HCT116 (cell line): ENCODE measurements at regions not wholly inside any gene's neighbourhood (a gene's known extent, or its start where the extent isn't known, plus 50 kb on each side); places are given as distances from the start of the nearest gene placed in this dataset.
"Not testable (repeated sequence)": the region's sequence is repeated elsewhere in the genome, so short reads cannot be mapped to it uniquely, and the experiment has no call there.

Source experiments
- ATAC-seq: fragments of 200-7000 bp; cut with Tn5 transposase; 2 replicates; pipeline ENCODE4 v1.9.1; 2020; ENCODE audit warnings: mild to moderate bottlenecking, moderate library complexity
- BruUV-seq: library from RNA; stranded (reverse); fragments of 400-500 nt; replicated peaks from 2 replicates; lab custom pipeline; 2021; lab: Mats Ljungman, UMichigan
- CTCF ChIA-PET: fragments of 300-600 bp; sonication (Branson Sonifier 250); formaldehyde crosslinking; loops from one replicate; lab custom pipeline; 2021; ENCODE audit warnings: antibody characterized with exemption; lab: Charles Lee
- POLR2A ChIA-PET: fragments of 300-600, 350-600 bp; sonication (Branson Sonifier 250); formaldehyde crosslinking; loops from one replicate; lab custom pipeline; 2021; ENCODE audit warnings: antibody characterized with exemption; lab: Charles Lee
- RAD21 ChIA-PET, 2 experiments: fragments of 300-600 bp; sonication (Branson Sonifier 250); formaldehyde crosslinking; loops; one replicate each; lab custom pipeline; 2023; ENCODE audit warnings: low total read pairs in 2 of 2; ENCODE audit not compliant: uncharacterized antibody in 2 of 2, unreplicated experiment in 2 of 2, low non-redundant PET in 1 of 2; lab: Charles Lee
- DNase-seq: peaks from one replicate; pipeline ENCODE4 v3.0.0-alpha.2; 2010; ENCODE audit warnings: low read depth, low spot score
- H2AFZ ChIP-seq: fragments of 200-600 bp; shearing (Covaris generic), sonication (generic); 2 replicates; pipeline ENCODE4 v1.6.1; 2017; ENCODE audit warnings: low read depth, mixed run types, mixed read lengths, antibody characterized with exemption, low read length; ENCODE audit not compliant: poor library complexity, severe bottlenecking
- H3K27ac ChIP-seq: 2 replicates; pipeline ENCODE4 v1.5.1; 2012; ENCODE audit warnings: low read depth, low read length
- H3K27me3 ChIP-seq: fragments of 200-600 bp; sonication (generic); 2 replicates; pipeline ENCODE4 v1.6.1; 2016; ENCODE audit warnings: mixed run types, low read length, mixed read lengths; ENCODE audit not compliant: insufficient read depth
- H3K36me3 ChIP-seq, 2 experiments: fragments of 200-500 bp in 1 of 2; fragments of 200-600 bp in 1 of 2; sonication (Bioruptor generic) in 1 of 2; sonication (generic) in 1 of 2; 2 replicates each; pipeline versions ENCODE4 v1.5.1 to v1.6.1; 2014 to 2016; ENCODE audit warnings: low read length in 2 of 2, inconsistent platforms in 1 of 2, mixed read lengths in 1 of 2, mixed run types in 1 of 2; ENCODE audit not compliant: insufficient read depth in 2 of 2, control insufficient read depth in 1 of 2
- H3K4me1 ChIP-seq, 2 experiments: fragments of 200-600 bp in 1 of 2; sonication (generic) in 1 of 2; 2 replicates each; pipeline versions ENCODE4 v1.5.1 to v1.6.1; 2012 to 2017; ENCODE audit warnings: low read length in 2 of 2, inconsistent platforms in 1 of 2, mild to moderate bottlenecking in 1 of 2, mixed read lengths in 1 of 2, mixed run types in 1 of 2, moderate library complexity in 1 of 2; ENCODE audit not compliant: insufficient read depth in 2 of 2, control insufficient read depth in 1 of 2
- H3K4me2 ChIP-seq: fragments of 200-600 bp; sonication (generic); 2 replicates; pipeline ENCODE4 v1.6.1; 2017; ENCODE audit warnings: mixed run types, low read length, mixed read lengths
- H3K4me3 ChIP-seq, 2 experiments: fragments of 200-600 bp in 1 of 2; sonication (generic) in 1 of 2; replicated peaks in 1 of 2; 2 replicates each; pipeline ENCODE4 v1.5.1; 2011 to 2016; ENCODE audit warnings: low read length in 2 of 2, control low read depth in 1 of 2, low read depth in 1 of 2, mild to moderate bottlenecking in 1 of 2, mixed read lengths in 1 of 2, mixed run types in 1 of 2
- H3K79me2 ChIP-seq: fragments of 200-600 bp; sonication (generic); 2 replicates; pipeline ENCODE4 v1.6.1; 2017; ENCODE audit warnings: mild to moderate bottlenecking, mixed run types, low read length, moderate library complexity, mixed read lengths; ENCODE audit not compliant: insufficient read depth
- H3K9ac ChIP-seq: fragments of 200-600 bp; sonication (generic); 2 replicates; pipeline ENCODE4 v1.6.1; 2016; ENCODE audit warnings: low read length, mixed read lengths
- H3K9me2 ChIP-seq: fragments of 200-600 bp; sonication (generic), shearing (Covaris generic); 2 replicates; pipeline ENCODE4 v1.6.1; 2017; ENCODE audit warnings: mixed run types, mild to moderate bottlenecking, moderate library complexity; ENCODE audit not compliant: insufficient read depth
- H3K9me3 ChIP-seq, 2 experiments: fragments of 200-500 bp in 1 of 2; fragments of 200-600 bp in 1 of 2; sonication (Bioruptor generic) in 1 of 2; sonication (generic) in 1 of 2; 2 replicates each; pipeline ENCODE4 v1.6.1; 2014 to 2017; ENCODE audit warnings: low read length in 2 of 2, mixed read lengths in 2 of 2, inconsistent platforms in 1 of 2, low read depth in 1 of 2, mild to moderate bottlenecking in 1 of 2, mixed run types in 1 of 2, moderate library complexity in 1 of 2; ENCODE audit not compliant: control insufficient read depth in 1 of 2, insufficient read depth in 1 of 2
- H4K20me1 ChIP-seq: fragments of 200-600 bp; sonication (generic), shearing (Covaris generic); 2 replicates; pipeline ENCODE4 v1.6.1; 2017; ENCODE audit warnings: mixed run types, mild to moderate bottlenecking, moderate library complexity; ENCODE audit not compliant: insufficient read depth
- CBX3 ChIP-seq: IDR thresholded peaks from 2 replicates; pipeline ENCODE4 v1.6.1; 2012; ENCODE audit warnings: low read depth
- CTCF ChIP-seq, 3 experiments: fragments of 200-600 bp in 1 of 3; sonication (generic) in 1 of 3; IDR thresholded peaks in 2 of 3; conservative IDR thresholded peaks in 1 of 3; 2 replicates each; pipeline ENCODE4 v1.5.1; 2012 to 2017; ENCODE audit warnings: low read depth in 2 of 3, low read length in 2 of 3, antibody characterized with exemption in 1 of 3, borderline replicate concordance in 1 of 3, control low read depth in 1 of 3, mild to moderate bottlenecking in 1 of 3, mixed read lengths in 1 of 3, mixed run types in 1 of 3, moderate library complexity in 1 of 3; ENCODE audit not compliant: insufficient read depth in 1 of 3
- EGR1 ChIP-seq: IDR thresholded peaks from 2 replicates; pipeline ENCODE4 v1.6.1; 2012; ENCODE audit warnings: low read depth
- ELF1 ChIP-seq: IDR thresholded peaks from 2 replicates; pipeline ENCODE4 v1.6.1; 2012; ENCODE audit warnings: low read depth, borderline replicate concordance
- EZH2 ChIP-seq: fragments of 200-600 bp; sonication (generic); IDR thresholded peaks from 2 replicates; pipeline ENCODE4 v1.6.1; 2017; ENCODE audit warnings: antibody characterized with exemption, mixed run types
- FOSL1 ChIP-seq: IDR thresholded peaks from 2 replicates; pipeline ENCODE4 v1.6.1; 2012; ENCODE audit warnings: low read depth
- JUND ChIP-seq: IDR thresholded peaks from 2 replicates; pipeline ENCODE4 v1.6.1; 2012
- MAX ChIP-seq: IDR thresholded peaks from 2 replicates; pipeline ENCODE4 v1.6.1; 2012
- REST ChIP-seq: IDR thresholded peaks from 2 replicates; pipeline ENCODE4 v1.6.1; 2012; ENCODE audit warnings: low read depth
- SP1 ChIP-seq: IDR thresholded peaks from 2 replicates; pipeline ENCODE4 v1.6.1; 2012; ENCODE audit warnings: low read depth
- YY1 ChIP-seq: IDR thresholded peaks from 2 replicates; pipeline ENCODE4 v1.6.1; 2011; ENCODE audit warnings: low read length, low read depth, moderate library complexity, mild to moderate bottlenecking; ENCODE audit not compliant: insufficient replicate concordance; ENCODE audit errors: extremely low read depth
- ZFX ChIP-seq: fragments of 450-650 bp; IDR thresholded peaks from 2 replicates; pipeline ENCODE4 v1.6.1; 2017
- intact Hi-C: fragments of 100-400 bp; cut with micrococcal nuclease; formaldehyde crosslinking; loops from 2 replicates; pipeline ENCODE4 v1.10.0; 2022

- intact Hi-C loops = no loop called here
- H3K36me3 ChIP-seq = no peaks in the 10 kb centered on the region
- no peak overlapping the region for H3K27ac ChIP-seq
- H3K4me2 ChIP-seq = no peak overlapping the region
- no peaks in the 10 kb centered on the region for H4K20me1 ChIP-seq
- no peaks in the 10 kb centered on the region for H3K79me2 ChIP-seq
- peaks cover 0 to 5% of the 10 kb centered on the region in 2 experiments; a peak in 1 of 4 replicates for H3K9me3 ChIP-seq
- ATAC-seq = no peak
- no peak for DNase-seq
- POLR2A ChIA-PET = no interaction called here
- no TSS peak for BruUV-seq
- CTCF ChIA-PET = no interaction called here
- peaks cover 2% of the 10 kb centered on the region; the same call in 1 of the 2 replicates for H3K27me3 ChIP-seq
- H3K9me2 ChIP-seq = no peaks in the 10 kb centered on the region
- RAD21 ChIA-PET = no interaction called here
- TF ChIP-seq REST (no peak), YY1 (no peak), ELF1 (no peak), MAX (no peak), ZFX (no peak), FOSL1 (no peak), EGR1 (no peak), JUND (no peak), SP1 (no peak), CBX3 (no peak), CTCF (IDR thresholded peaks at IDR 0.05 in 2 of 3, conservative IDR thresholded peaks at IDR 0.05 in 1 of 3; ENCODE audit: borderline replicate concordance in 1 of 3, insufficient read depth in 1 of 3, low read depth in 2 of 3, low read length in 2 of 3) (no peak), EZH2 (no peak)
- TF ChIP-seq, all 23 proteins: peak for 0
- H3K9ac ChIP-seq = no peak overlapping the region
- no peaks in the 10 kb centered on the region for H3K4me1 ChIP-seq
- H3K4me3 ChIP-seq = no peak overlapping the region
- no peak overlapping the region for H2AFZ ChIP-seq
Observed at GRCh38 chr5:179451114-179451827, 99.1 kb upstream of the RUFY1 start.

GRCh38 chr5:179449950-179450349, 100.4 kb upstream of the RUFY1 start:
- H3K79me2 ChIP-seq, H3K36me3 ChIP-seq, intact Hi-C loops, H3K4me2 ChIP-seq, H3K9me3 ChIP-seq, H3K27ac ChIP-seq, H3K4me1 ChIP-seq, H3K4me3 ChIP-seq, H4K20me1 ChIP-seq, H3K27me3 ChIP-seq, H2AFZ ChIP-seq, POLR2A ChIA-PET, H3K9ac ChIP-seq, RAD21 ChIA-PET, H3K9me2 ChIP-seq, CTCF ChIA-PET, ATAC-seq, BruUV-seq, DNase-seq: not testable (repeated sequence)
